ENCODE measurements at regions not wholly inside any gene's neighbourhood (a gene's known extent, or its start where the extent isn't known, plus 50 kb on each side); places are given as distances from the start of the nearest gene placed in this dataset.

- H3K4me1 ChIP-seq: no peaks in the 10 kb centered on the region
- H3K27me3 ChIP-seq: no peaks in the 10 kb centered on the region
- no peaks in the 10 kb centered on the region for H3K36me3 ChIP-seq
- TF ChIP-seq Cebpa-rat (IDR thresholded peaks at IDR 0.05): no peak
- H3K27ac ChIP-seq: no peak overlapping the region
- no peaks in the 10 kb centered on the region for H3K9me3 ChIP-seq
- H3K4me3 ChIP-seq: no peak overlapping the region
- no peak overlapping the region for H3K4me2 ChIP-seq
- H3K9ac ChIP-seq: no peak overlapping the region
- H4K20me1 ChIP-seq: no peaks in the 10 kb centered on the region
These were observed 695.3 kb downstream of the KCNA4 start for GRCh38 chr11:29321293-29322132.

GRCh38 chr11:29320196-29320595, 696.6 kb downstream of the KCNA4 start:
- H3K4me3 ChIP-seq: no peak overlapping the region
- H3K9ac ChIP-seq: no peak overlapping the region
- H3K9me3 ChIP-seq: no peaks in the 10 kb centered on the region
- H3K27ac ChIP-seq: no peak overlapping the region
- no peak overlapping the region for H3K4me2 ChIP-seq
- H3K36me3 ChIP-seq: no peaks in the 10 kb centered on the region
- H3K4me1 ChIP-seq: no peaks in the 10 kb centered on the region
- H3K27me3 ChIP-seq: no peaks in the 10 kb centered on the region
- H4K20me1 ChIP-seq: no peaks in the 10 kb centered on the region
- no peak for TF ChIP-seq Cebpa-rat (IDR thresholded peaks at IDR 0.05)

GRCh38 chr11:29319210-29319609, 697.6 kb downstream of the KCNA4 start:
- Histone ChIP-seq H3K9me3 (no peaks in the 10 kb centered on the region), H3K36me3 (no peaks in the 10 kb centered on the region), H3K27ac (no peak overlapping the region), H4K20me1 (no peaks in the 10 kb centered on the region), H3K4me3 (no peak overlapping the region), H3K9ac (no peak overlapping the region), H3K4me1 (no peaks in the 10 kb centered on the region), H3K4me2 (no peak overlapping the region), H3K27me3 (no peaks in the 10 kb centered on the region)
- no peak for TF ChIP-seq Cebpa-rat (IDR thresholded peaks at IDR 0.05)

- TF ChIP-seq Cebpa-rat (IDR thresholded peaks at IDR 0.05): no peak
- Histone ChIP-seq H3K4me2 (no peak overlapping the region), H3K27ac (no peak overlapping the region)
These were observed 698.5 kb downstream of the KCNA4 start for GRCh38 chr11:29318134-29318845.

GRCh38 chr11:29317694-29318093, 699.1 kb downstream of the KCNA4 start:
- Histone ChIP-seq H3K27me3 (no peaks in the 10 kb centered on the region), H3K9me3 (no peaks in the 10 kb centered on the region), H3K4me1 (no peaks in the 10 kb centered on the region), H3K36me3 (no peaks in the 10 kb centered on the region), H3K27ac (no peak overlapping the region), H3K4me2 (no peak overlapping the region), H4K20me1 (no peaks in the 10 kb centered on the region), H3K4me3 (no peak overlapping the region), H3K9ac (no peak overlapping the region)
- no peak for TF ChIP-seq Cebpa-rat (IDR thresholded peaks at IDR 0.05)

More at GRCh38 chr11:29318134-29318845, 698.5 kb downstream of the KCNA4 start:
- no peaks in the 10 kb centered on the region for H3K9me3 ChIP-seq
- no peaks in the 10 kb centered on the region for H3K27me3 ChIP-seq
- H3K9ac ChIP-seq: no peak overlapping the region
- no peaks in the 10 kb centered on the region for H3K4me1 ChIP-seq
- no peaks in the 10 kb centered on the region for H4K20me1 ChIP-seq
- no peaks in the 10 kb centered on the region for H3K36me3 ChIP-seq
- no peak overlapping the region for H3K4me3 ChIP-seq

GRCh38 chr11:29315275-29315674, 701.6 kb downstream of the KCNA4 start:
- H3K4me2 ChIP-seq: no peak overlapping the region
- no peaks in the 10 kb centered on the region for H4K20me1 ChIP-seq
- no peak for TF ChIP-seq Cebpa-rat (IDR thresholded peaks at IDR 0.05)
- H3K36me3 ChIP-seq: no peaks in the 10 kb centered on the region
- no peak overlapping the region for H3K27ac ChIP-seq
- H3K27me3 ChIP-seq: no peaks in the 10 kb centered on the region
- no peak overlapping the region for H3K9ac ChIP-seq
- H3K9me3 ChIP-seq: no peaks in the 10 kb centered on the region
- no peak overlapping the region for H3K4me3 ChIP-seq
- H3K4me1 ChIP-seq: no peaks in the 10 kb centered on the region

GRCh38 chr11:29314211-29314610, 702.6 kb downstream of the KCNA4 start:
- Histone ChIP-seq H3K4me3 (no peak overlapping the region), H3K36me3 (no peaks in the 10 kb centered on the region), H3K27ac (no peak overlapping the region), H3K4me2 (no peak overlapping the region), H3K9ac (no peak overlapping the region), H3K9me3 (no peaks in the 10 kb centered on the region), H3K4me1 (no peaks in the 10 kb centered on the region), H3K27me3 (no peaks in the 10 kb centered on the region), H4K20me1 (no peaks in the 10 kb centered on the region)
- no peak for TF ChIP-seq Cebpa-rat (IDR thresholded peaks at IDR 0.05)

- H3K4me2 ChIP-seq: no peak overlapping the region
- no peaks in the 10 kb centered on the region for H3K9me3 ChIP-seq
- H3K27me3 ChIP-seq: no peaks in the 10 kb centered on the region
- no peak overlapping the region for H3K9ac ChIP-seq
- H3K4me3 ChIP-seq: no peak overlapping the region
- TF ChIP-seq Cebpa-rat (IDR thresholded peaks at IDR 0.05): no peak
- no peak overlapping the region for H3K27ac ChIP-seq
- H3K4me1 ChIP-seq: no peaks in the 10 kb centered on the region
- H3K36me3 ChIP-seq: no peaks in the 10 kb centered on the region
- H4K20me1 ChIP-seq: no peaks in the 10 kb centered on the region
These were observed 704.0 kb downstream of the KCNA4 start for GRCh38 chr11:29312812-29313211.

GRCh38 chr11:29310725-29311342, 706.0 kb downstream of the KCNA4 start:
- TF ChIP-seq Cebpa-rat (IDR thresholded peaks at IDR 0.05): no peak
- no peaks in the 10 kb centered on the region for H3K27me3 ChIP-seq
- H3K27ac ChIP-seq: no peak overlapping the region
- no peaks in the 10 kb centered on the region for H4K20me1 ChIP-seq
- no peak overlapping the region for H3K4me3 ChIP-seq
- no peaks in the 10 kb centered on the region for H3K9me3 ChIP-seq
- no peaks in the 10 kb centered on the region for H3K36me3 ChIP-seq
- H3K4me1 ChIP-seq: no peaks in the 10 kb centered on the region
- no peak overlapping the region for H3K4me2 ChIP-seq
- no peak overlapping the region for H3K9ac ChIP-seq

GRCh38 chr11:29309992-29310391, 706.8 kb downstream of the KCNA4 start:
- Histone ChIP-seq H3K27me3 (no peaks in the 10 kb centered on the region), H3K4me2 (no peak overlapping the region), H3K4me3 (no peak overlapping the region), H3K27ac (no peak overlapping the region), H3K9ac (no peak overlapping the region), H3K9me3 (no peaks in the 10 kb centered on the region), H4K20me1 (no peaks in the 10 kb centered on the region), H3K36me3 (no peaks in the 10 kb centered on the region), H3K4me1 (no peaks in the 10 kb centered on the region; the same call in 1 of the 2 replicates)
- TF ChIP-seq Cebpa-rat (IDR thresholded peaks at IDR 0.05): no peak
